ENCODE measurements at regions not wholly inside any gene's neighbourhood (a gene's known extent, or its start where the extent isn't known, plus 50 kb on each side); places are given as distances from the start of the nearest gene placed in this dataset.

DNA sequence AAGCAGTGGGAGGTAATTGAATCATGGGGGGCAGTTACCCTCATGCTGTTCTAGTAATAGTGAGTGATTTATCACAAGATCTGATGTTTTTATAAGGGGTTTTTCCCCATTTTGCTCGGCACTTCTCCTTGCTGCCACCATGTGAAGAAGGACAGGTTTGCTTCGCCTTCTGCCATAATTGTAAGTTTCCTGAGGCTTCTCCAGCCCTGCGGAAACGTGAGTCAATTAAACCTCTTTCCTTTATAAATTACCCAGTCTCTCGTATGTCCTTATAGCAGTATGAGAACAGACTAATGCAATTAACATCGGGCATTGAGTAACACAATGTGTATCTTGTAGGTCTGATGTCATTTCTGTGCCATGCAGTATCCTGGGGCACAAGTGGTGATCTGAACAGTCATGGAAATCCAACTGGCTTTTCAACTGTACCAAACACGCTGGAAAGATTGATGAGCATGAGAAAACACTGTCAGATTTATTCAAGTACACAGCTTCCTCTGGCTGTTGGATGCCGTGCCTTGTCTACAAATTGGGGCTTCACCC is 208.6 kb upstream of the KIAA1217 start:
- Histone ChIP-seq H3K4me3 (replicated peaks; ENCODE audit: low read depth, low read length) (no peak overlapping the region), H3K27me3 (replicated peaks; ENCODE audit: control insufficient read depth, insufficient read depth, low read length) (no peaks in the 10 kb centered on the region), H3K36me3 (ENCODE audit: control insufficient read depth, insufficient read depth, low read length) (no peaks in the 10 kb centered on the region)
- TF ChIP-seq, protein P1, sequence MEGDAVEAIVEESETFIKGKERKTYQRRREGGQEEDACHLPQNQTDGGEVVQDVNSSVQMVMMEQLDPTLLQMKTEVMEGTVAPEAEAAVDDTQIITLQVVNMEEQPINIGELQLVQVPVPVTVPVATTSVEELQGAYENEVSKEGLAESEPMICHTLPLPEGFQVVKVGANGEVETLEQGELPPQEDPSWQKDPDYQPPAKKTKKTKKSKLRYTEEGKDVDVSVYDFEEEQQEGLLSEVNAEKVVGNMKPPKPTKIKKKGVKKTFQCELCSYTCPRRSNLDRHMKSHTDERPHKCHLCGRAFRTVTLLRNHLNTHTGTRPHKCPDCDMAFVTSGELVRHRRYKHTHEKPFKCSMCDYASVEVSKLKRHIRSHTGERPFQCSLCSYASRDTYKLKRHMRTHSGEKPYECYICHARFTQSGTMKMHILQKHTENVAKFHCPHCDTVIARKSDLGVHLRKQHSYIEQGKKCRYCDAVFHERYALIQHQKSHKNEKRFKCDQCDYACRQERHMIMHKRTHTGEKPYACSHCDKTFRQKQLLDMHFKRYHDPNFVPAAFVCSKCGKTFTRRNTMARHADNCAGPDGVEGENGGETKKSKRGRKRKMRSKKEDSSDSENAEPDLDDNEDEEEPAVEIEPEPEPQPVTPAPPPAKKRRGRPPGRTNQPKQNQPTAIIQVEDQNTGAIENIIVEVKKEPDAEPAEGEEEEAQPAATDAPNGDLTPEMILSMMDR (IDR thresholded peaks at IDR 0.05; ENCODE audit: insufficient read depth, low read length, poor library complexity, severe bottlenecking): no peak
- no peak for DNase-seq (ENCODE audit: extremely low read depth, insufficient read length)

DNA sequence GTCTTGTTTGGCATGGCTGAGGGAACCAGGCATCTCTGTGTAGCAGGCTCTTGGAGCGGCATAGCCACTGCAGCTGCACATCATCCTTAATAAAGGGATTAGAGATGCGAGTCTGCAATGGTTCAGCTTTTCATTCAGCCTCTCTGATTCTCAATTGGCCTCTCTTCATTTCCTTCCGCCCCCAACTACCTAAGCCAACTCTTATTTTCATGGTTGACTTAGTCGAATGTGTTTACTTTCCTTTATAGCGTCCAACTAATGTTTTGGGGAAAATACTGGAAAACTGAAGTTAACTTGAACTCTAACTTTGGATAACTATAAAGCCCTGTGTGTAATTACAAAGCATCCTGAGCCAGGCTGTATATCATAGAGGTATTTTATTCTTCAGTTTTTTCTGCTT is 202.2 kb upstream of the KIAA1217 start:
- Histone ChIP-seq H3K27me3 (replicated peaks; ENCODE audit: control insufficient read depth, insufficient read depth, low read length) (no peaks in the 10 kb centered on the region), H3K36me3 (ENCODE audit: control insufficient read depth, insufficient read depth, low read length) (no peaks in the 10 kb centered on the region), H3K4me3 (replicated peaks; ENCODE audit: low read depth, low read length) (no peak overlapping the region)
- TF ChIP-seq, protein P1 (IDR thresholded peaks at IDR 0.05; ENCODE audit: insufficient read depth, low read length, poor library complexity, severe bottlenecking): no peak
- DNase-seq (ENCODE audit: extremely low read depth, insufficient read length): no peak

DNA sequence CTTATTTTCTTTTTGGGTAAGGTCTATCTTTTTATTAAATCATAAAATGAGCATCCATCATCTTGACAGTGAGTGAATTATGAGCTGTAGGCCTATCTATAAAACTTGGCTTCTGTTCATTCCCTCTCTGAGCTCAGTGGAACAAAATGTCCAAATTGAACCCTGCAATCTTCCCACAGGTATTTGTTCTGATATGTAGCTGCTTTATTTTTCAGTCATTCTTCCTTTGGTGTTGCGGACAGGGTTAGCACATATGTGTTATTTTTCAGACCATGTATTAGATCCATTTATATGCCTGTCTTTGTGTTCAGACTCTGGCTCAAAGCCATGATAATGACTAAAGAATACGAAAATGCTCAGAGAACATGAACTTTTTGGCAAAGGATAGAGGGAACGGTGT is 201.6 kb upstream of the KIAA1217 start:
- Histone ChIP-seq H3K36me3 (ENCODE audit: control insufficient read depth, insufficient read depth, low read length) (no peaks in the 10 kb centered on the region), H3K27me3 (replicated peaks; ENCODE audit: control insufficient read depth, insufficient read depth, low read length) (no peaks in the 10 kb centered on the region), H3K4me3 (replicated peaks; ENCODE audit: low read depth, low read length) (no peak overlapping the region)
- no peak for DNase-seq (ENCODE audit: extremely low read depth, insufficient read length)
- TF ChIP-seq, protein P1 (IDR thresholded peaks at IDR 0.05; ENCODE audit: insufficient read depth, low read length, poor library complexity, severe bottlenecking): no peak

DNA sequence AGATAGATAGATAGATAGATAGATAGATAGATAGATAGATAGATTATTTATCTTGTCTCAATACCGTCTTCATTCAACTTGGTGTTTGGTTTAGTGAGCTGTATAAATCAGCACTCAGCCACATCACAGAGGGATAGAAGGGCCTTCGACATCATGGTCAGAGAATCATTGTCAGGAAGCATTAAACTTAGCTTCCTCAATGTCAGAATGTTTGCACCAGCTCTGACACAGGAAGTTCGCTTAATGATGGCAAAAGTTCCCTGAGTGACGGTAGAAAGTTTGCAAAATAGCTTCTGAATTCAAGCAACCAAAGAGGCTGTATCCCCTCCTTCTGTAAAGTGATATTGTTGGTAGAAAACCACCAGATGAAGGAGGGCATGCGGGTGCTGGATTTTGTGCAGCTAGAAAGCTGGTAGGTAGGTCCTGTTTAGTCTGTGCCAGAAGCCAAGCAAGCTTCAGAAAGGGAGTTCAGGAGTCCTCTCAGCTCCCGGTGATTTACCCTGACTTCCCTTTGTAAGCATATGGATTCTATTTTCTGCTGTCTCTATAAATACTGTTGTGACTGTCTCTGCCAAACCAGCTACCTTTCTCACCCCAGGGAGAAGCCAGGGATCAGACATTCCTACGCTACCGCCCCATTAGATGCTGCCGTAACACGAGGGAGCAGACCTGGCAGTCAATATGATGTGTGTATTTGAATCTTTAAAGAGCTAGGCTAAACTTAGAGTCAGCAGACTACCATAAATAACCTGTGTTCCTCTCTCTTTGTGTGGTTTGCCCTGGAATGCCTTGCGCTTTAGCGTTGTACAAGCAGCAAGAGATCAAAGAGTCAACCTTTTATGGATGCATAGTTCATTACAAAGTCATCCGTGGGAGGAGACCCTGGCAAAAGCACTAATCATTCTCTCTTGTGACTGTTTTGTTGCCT is 200.5 kb upstream of the KIAA1217 start:
- TF ChIP-seq, protein P1 (IDR thresholded peaks at IDR 0.05; ENCODE audit: insufficient read depth, low read length, poor library complexity, severe bottlenecking): no peak
- Histone ChIP-seq H3K27me3 (replicated peaks; ENCODE audit: control insufficient read depth, insufficient read depth, low read length) (no peaks in the 10 kb centered on the region), H3K36me3 (ENCODE audit: control insufficient read depth, insufficient read depth, low read length) (no peaks in the 10 kb centered on the region), H3K4me3 (replicated peaks; ENCODE audit: low read depth, low read length) (no peak overlapping the region)
- DNase-seq (ENCODE audit: extremely low read depth, insufficient read length): no peak

DNA sequence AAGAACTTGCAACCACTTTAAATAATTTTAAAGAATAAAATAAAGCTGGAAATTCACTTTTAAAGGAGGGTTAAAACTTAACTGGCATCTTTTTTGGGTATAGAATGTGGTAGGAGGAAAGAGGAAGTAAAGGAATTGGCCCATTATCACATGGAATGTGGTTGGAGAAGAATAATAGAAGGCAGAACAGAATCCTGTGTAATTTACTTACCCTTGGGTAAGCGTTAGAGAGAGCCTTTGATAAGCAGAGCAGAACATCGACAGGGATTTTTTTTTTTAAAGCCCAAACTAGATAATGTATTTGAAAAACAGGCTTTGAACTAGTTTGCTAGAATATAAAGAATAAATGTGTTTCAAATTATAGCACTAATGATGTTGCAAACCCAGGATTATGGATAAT is 199.8 kb upstream of the KIAA1217 start:
- Histone ChIP-seq H3K4me3 (replicated peaks; ENCODE audit: low read depth, low read length) (no peak overlapping the region), H3K36me3 (ENCODE audit: control insufficient read depth, insufficient read depth, low read length) (no peaks in the 10 kb centered on the region), H3K27me3 (replicated peaks; ENCODE audit: control insufficient read depth, insufficient read depth, low read length) (no peaks in the 10 kb centered on the region)
- TF ChIP-seq, protein P1 (IDR thresholded peaks at IDR 0.05; ENCODE audit: insufficient read depth, low read length, poor library complexity, severe bottlenecking): no peak
- no peak for DNase-seq (ENCODE audit: extremely low read depth, insufficient read length)
